GM19455 (cell line): ENCODE measurements at regions not wholly inside any gene's neighbourhood (a gene's known extent, or its start where the extent isn't known, plus 50 kb on each side); places are given as distances from the start of the nearest gene placed in this dataset.

ENCODE experiments used
- ATAC-seq: cut with Tn5 transposase; IDR thresholded peaks from one replicate; pipeline ENCODE4 v1.9.1; 2021; ENCODE audit not compliant: unreplicated experiment

DNA sequence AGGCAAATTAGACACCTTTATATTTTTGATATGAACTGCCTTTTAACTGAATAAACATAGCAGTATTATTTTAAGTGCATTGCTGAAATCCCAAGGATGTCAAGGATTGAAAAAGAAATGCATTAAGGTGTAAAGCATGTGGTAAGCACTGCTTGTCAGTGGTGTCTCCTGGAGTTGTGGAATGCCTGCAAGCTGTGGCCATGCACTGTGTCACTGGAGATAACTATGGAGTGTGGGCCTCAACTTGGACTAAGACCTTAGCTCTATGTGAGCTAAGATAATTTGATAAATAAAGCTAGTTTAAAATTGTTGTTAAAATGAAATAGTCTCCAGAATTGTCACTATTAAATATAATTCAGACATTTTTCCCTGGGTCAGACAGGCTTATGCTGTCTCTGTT lies 156.6 kb upstream of the OPRM1 start:
- no peak for ATAC-seq

- ATAC-seq: no peak
Measured at GRCh38 chr6:153873541-153873940, 165.5 kb upstream of the OPRM1 start.

- no peak for ATAC-seq
Measured at GRCh38 chr6:153872946-153873345, 166.1 kb upstream of the OPRM1 start.

DNA sequence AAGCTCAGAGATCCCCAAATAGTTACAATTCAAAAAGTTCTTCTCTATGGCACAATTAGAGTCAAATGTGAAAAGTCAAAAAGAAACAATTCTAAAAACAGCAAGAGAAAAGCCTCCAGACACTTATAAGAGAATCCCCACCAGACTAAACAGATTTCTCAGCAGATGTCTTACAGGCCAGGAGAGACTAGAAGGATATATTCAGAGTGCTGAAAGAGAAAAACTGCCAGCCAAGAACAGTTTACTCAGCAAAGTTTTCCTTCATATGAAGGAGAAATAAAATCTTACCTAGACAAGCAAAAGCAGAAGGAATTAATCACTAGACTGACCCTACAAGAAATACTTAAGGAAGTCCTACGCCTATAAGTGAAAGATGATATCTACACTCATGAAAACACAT lies 176.1 kb upstream of the OPRM1 start:
- no peak for ATAC-seq

DNA sequence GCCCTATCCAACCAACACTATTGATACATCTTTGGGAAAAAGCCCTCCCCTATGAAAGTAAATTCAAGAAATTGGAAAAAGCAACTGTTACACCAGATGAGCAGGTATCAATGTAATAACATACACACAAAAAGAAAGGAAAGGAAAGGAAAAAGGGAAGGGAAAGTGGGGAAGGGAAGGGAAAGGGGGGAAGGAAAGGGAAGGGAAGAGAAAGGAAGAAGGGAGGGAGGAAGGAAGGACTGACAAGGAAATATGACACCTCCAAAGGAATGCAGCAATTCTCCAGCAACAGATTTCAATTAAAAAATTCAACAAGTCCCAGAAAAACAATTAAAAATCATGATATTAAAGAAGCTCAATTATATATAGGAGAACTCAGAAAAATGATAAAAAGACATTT lies 176.9 kb upstream of the OPRM1 start:
- ATAC-seq: no peak

DNA sequence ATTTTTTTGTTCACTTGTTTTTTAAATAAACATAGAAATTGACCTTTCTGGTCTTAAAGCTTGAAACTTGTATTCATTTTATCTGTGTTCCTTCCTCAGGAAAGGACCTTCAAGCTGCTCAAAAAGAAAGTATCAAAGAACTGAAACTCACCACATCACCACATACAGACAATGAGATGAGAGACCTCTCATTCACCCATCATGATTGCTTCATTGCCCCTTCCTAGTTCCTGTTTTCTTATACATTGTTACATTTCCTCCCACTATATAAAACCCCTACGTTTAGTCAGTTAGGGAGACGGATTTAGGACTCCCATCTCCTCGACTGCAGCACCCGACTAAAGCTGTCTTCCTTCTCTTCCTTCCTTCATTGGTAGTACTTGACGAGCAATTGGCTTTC lies 180.5 kb upstream of the OPRM1 start:
- no peak for ATAC-seq

- no peak for ATAC-seq
Measured at GRCh38 chr6:153856929-153857376, 182.1 kb upstream of the OPRM1 start.

DNA sequence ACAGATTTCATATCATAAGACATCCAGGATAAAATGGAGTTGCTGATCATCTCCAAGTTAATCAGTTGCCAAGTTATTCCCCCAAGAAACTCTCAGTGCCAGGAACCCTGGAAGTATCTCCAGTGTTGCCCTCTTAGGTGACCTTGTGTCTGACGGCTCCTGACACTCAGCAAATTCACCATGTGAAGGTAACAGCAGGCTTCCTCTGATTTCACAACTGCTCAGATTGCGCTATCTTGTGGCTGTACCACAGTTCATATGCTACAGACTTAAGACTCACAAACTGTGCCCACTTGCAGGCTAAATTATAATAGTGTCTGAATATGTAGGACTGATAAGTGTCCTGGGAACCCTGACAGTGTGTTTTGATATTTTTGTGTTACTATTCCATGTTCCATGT lies 186.6 kb upstream of the OPRM1 start:
- ATAC-seq: no peak

DNA sequence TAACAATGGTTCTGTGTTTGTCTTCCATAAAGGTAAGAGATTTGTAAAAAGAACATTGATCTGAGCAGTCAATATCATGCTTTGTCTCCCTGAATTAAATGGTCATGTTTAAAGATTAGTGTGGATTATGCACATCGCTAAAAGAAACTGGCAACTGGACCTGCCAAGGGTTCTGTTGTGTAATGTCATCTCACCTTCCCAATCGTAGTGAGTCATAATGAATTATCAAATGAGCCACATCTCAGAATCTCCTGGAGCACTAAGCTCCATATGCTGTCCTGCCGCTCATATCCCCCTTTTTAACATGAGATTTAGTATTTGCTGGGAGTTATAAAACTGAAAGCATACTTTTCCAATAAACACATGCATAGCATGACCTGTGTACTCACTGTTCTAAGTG lies 187.0 kb upstream of the OPRM1 start:
- ATAC-seq: no peak

- no peak for ATAC-seq
Measured at GRCh38 chr6:153849072-153849779, 189.8 kb upstream of the OPRM1 start.

DNA sequence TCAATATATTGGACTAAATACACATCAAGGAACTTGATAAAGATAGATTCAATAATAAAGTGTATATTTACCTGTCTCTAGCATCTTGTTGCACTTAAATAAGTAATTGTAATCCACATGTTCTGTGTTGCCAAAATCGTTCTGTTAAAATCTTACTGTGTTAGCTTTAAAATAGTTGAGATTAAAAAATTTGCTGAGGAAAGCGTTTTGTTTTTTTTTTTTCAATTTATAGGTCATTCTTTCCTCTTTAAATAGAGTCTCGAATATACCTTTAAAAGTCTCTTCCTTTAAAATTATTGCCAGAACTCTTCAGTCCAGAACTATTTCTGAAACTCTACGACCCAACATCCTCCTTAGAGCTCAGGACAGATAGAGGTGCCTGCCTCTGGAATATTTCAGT lies 195.6 kb upstream of the OPRM1 start:
- no peak for ATAC-seq

- no peak for ATAC-seq
Measured at GRCh38 chr6:153842491-153842890, 196.5 kb upstream of the OPRM1 start.

- ATAC-seq: no peak
Measured at GRCh38 chr6:153840039-153840850, 198.8 kb upstream of the OPRM1 start.

GRCh38 chr6:153832543-153832942 lies 206.5 kb upstream of the OPRM1 start:
- no peak for ATAC-seq

DNA sequence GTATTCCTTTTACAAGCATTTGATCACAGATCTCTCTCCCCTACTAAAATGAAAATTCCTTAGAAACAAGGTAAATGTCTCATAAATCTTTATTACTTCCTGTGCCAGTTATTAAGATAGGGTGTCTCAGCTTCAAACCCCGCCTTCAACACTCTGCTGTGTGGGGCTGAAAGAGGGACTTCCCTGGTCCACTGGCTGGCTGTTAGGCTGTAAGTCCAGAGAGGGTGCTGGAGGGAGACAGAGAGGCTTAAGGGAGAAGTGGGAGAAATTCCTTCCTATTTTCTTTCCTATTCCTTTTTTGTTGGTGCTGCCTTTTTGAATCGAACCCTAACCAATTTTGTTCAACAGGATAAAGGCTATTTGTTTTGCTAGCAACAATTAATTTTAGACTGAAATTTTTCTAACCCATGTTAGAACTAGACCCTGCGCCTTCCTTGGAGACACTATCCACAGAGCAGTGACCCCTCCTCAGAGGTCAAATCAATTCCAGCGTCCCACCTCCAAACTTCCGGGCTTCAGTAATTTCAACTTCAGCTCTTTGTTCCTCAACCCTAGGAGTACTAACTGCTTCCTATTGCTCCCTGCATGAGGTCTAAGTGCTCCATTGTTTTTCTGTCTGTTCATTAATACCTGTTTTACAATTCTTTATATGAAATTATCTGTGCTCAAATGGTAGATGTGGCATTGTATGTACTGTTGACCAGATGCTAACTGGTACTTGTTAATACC lies 207.5 kb upstream of the OPRM1 start:
- no peak for ATAC-seq

- ATAC-seq: no peak
Measured at GRCh38 chr6:153817173-153817572, 221.9 kb upstream of the OPRM1 start.

GRCh38 chr6:153816366-153816765 lies 222.7 kb upstream of the OPRM1 start:
- no peak for ATAC-seq

- ATAC-seq: no peak
Measured at GRCh38 chr6:153814136-153814535, 224.9 kb upstream of the OPRM1 start.

DNA sequence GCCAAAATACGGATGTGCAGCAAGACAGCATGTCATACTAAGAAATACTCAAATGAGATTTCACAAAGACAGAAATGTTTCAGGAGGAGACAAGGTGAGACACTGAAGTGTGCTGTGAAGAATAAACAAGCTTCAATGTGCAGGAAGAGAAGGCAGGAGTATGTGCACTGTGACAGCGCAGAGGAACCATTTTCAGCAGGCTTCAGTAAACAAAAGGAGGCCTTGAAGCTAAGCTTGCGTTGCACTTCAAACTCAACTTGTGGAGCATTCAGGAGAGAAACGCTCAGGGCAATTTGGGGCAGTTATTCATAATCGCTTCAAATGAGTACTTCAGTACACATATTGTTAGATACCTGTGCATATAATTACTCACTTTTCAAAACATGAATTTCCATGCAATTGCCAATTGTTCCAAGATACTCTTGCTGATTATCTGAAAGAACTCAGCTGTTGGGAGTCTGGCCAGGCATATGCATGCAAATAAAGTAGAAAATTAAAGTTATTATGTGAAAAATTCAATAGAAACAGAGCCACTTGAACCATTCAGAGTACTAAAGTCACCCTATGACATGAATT lies 234.2 kb upstream of the OPRM1 start:
- no peak for ATAC-seq

GRCh38 chr6:153801917-153802316 lies 237.1 kb upstream of the OPRM1 start:
- no peak for ATAC-seq

- ATAC-seq: no peak
Measured at GRCh38 chr6:153800580-153801188, 238.4 kb upstream of the OPRM1 start.
